H1 (cell line): ENCODE measurements at regions not wholly inside any gene's neighbourhood (a gene's known extent, or its start where the extent isn't known, plus 50 kb on each side); places are given as distances from the start of the nearest gene placed in this dataset.

ENCODE experiments used
- RXRA ChIP-seq: IDR thresholded peaks from 2 replicates; pipeline ENCODE4 v1.6.1; 2011; ENCODE audit warnings: low read depth, mild to moderate bottlenecking, low read length, moderate library complexity; ENCODE audit not compliant: insufficient read depth
- SIN3A ChIP-seq, 2 experiments: IDR thresholded peaks in 1 of 2; conservative IDR thresholded peaks in 1 of 2; 2 replicates each; pipeline ENCODE4 v1.6.1; 2011 to 2012; ENCODE audit warnings: low read length in 2 of 2, improper control_type of control experiment in 1 of 2, low read depth in 1 of 2, mild to moderate bottlenecking in 1 of 2

GRCh38 chr10:110415809-110416208 is 81.9 kb upstream of the DUSP5 start (continued):
- no peak for TF ChIP-seq RXRA
- TF ChIP-seq SIN3A (conservative IDR thresholded peaks at IDR 0.05 in 1 of 2, IDR thresholded peaks at IDR 0.05 in 1 of 2; ENCODE audit: low read depth in 1 of 2, low read length in 2 of 2): no peak
- TF ChIP-seq, all 59 proteins: peak for 0
